ENCODE measurements at regions not wholly inside any gene's neighbourhood (a gene's known extent, or its start where the extent isn't known, plus 50 kb on each side); places are given as distances from the start of the nearest gene placed in this dataset.

- Histone ChIP-seq H3K9me2 (replicated peaks; ENCODE audit: low read length) (no peaks in the 10 kb centered on the region), H3K4me2 (ENCODE audit: low read length) (no peak overlapping the region), H2AFZ (ENCODE audit: low read length) (no peak overlapping the region), H3K27ac (ENCODE audit: low read length) (no peak overlapping the region), H4K20me1 (ENCODE audit: low read length) (no peaks in the 10 kb centered on the region), H3K36me3 (ENCODE audit: low read depth, low read length) (no peaks in the 10 kb centered on the region), H3K79me2 (ENCODE audit: low read length) (no peaks in the 10 kb centered on the region), H3K4me3 (ENCODE audit: low read length) (no peak overlapping the region), H3F3A (ENCODE audit: low read length, unreplicated experiment) (no peaks in the 10 kb centered on the region), H3K9ac (ENCODE audit: low read length) (no peak overlapping the region), H3K27me3 (ENCODE audit: low read length) (no peaks in the 10 kb centered on the region), H3K9me3 (ENCODE audit: low read length) (no peaks in the 10 kb centered on the region), H3K4me1 (ENCODE audit: insufficient read depth, low read length) (no peaks in the 10 kb centered on the region)
- no peak for DNase-seq
- BruUV-seq (replicated peaks) = no TSS peak
- no peak for TF ChIP-seq EZH2phosphoT487 (IDR thresholded peaks at IDR 0.05; ENCODE audit: borderline replicate concordance, low read length)
- TF ChIP-seq EZH2 (IDR thresholded peaks at IDR 0.05; ENCODE audit: low read length, unreplicated experiment) = no peak
- no peak for TF ChIP-seq CTCF (conservative IDR thresholded peaks at IDR 0.05; ENCODE audit: low read depth, low read length)
- POLR2A ChIA-PET (ENCODE audit: unreplicated experiment) = no interaction called here
- CTCF ChIA-PET = no interaction called here
- no peak for ATAC-seq
- intact Hi-C loops (cut with micrococcal nuclease) = no loop called here
Measured at GRCh38 chr7:68206946-68207485, 1210.4 kb downstream of the TYW1 start.

GRCh38 chr7:68207676-68208075 is 1211.0 kb downstream of the TYW1 start:
- Histone ChIP-seq H3K27me3 (ENCODE audit: low read length) (no peaks in the 10 kb centered on the region), H3K9ac (ENCODE audit: low read length) (no peak overlapping the region), H3K4me3 (ENCODE audit: low read length) (no peak overlapping the region), H3K9me2 (replicated peaks; ENCODE audit: low read length) (no peaks in the 10 kb centered on the region), H2AFZ (ENCODE audit: low read length) (no peak overlapping the region), H3F3A (ENCODE audit: low read length, unreplicated experiment) (no peaks in the 10 kb centered on the region), H3K36me3 (ENCODE audit: low read depth, low read length) (no peaks in the 10 kb centered on the region), H4K20me1 (ENCODE audit: low read length) (no peaks in the 10 kb centered on the region), H3K9me3 (ENCODE audit: low read length) (no peaks in the 10 kb centered on the region), H3K4me2 (ENCODE audit: low read length) (no peak overlapping the region), H3K79me2 (ENCODE audit: low read length) (no peaks in the 10 kb centered on the region), H3K4me1 (ENCODE audit: insufficient read depth, low read length) (no peaks in the 10 kb centered on the region), H3K27ac (ENCODE audit: low read length) (no peak overlapping the region)
- intact Hi-C loops (cut with micrococcal nuclease) = no loop called here
- ChIA-PET POLR2A (ENCODE audit: unreplicated experiment) (no interaction called here), CTCF (no interaction called here)
- DNase-seq = no peak
- no peak for TF ChIP-seq EZH2phosphoT487 (IDR thresholded peaks at IDR 0.05; ENCODE audit: borderline replicate concordance, low read length)
- TF ChIP-seq CTCF (conservative IDR thresholded peaks at IDR 0.05; ENCODE audit: low read depth, low read length) = no peak
- TF ChIP-seq EZH2 (IDR thresholded peaks at IDR 0.05; ENCODE audit: low read length, unreplicated experiment) = no peak
- ATAC-seq = no peak
- BruUV-seq (replicated peaks) = no TSS peak

GRCh38 chr7:68209486-68209885 is 1212.9 kb downstream of the TYW1 start:
- TF ChIP-seq EZH2phosphoT487 (IDR thresholded peaks at IDR 0.05; ENCODE audit: borderline replicate concordance, low read length) (no peak), EZH2 (IDR thresholded peaks at IDR 0.05; ENCODE audit: low read length, unreplicated experiment) (no peak), CTCF (conservative IDR thresholded peaks at IDR 0.05; ENCODE audit: low read depth, low read length) (no peak)
- Histone ChIP-seq H3K9me3 (ENCODE audit: low read length) (no peaks in the 10 kb centered on the region), H3K79me2 (ENCODE audit: low read length) (no peaks in the 10 kb centered on the region), H3K4me3 (ENCODE audit: low read length) (no peak overlapping the region), H3F3A (ENCODE audit: low read length, unreplicated experiment) (no peaks in the 10 kb centered on the region), H3K27ac (ENCODE audit: low read length) (no peak overlapping the region), H2AFZ (ENCODE audit: low read length) (no peak overlapping the region), H3K9ac (ENCODE audit: low read length) (no peak overlapping the region), H3K36me3 (ENCODE audit: low read depth, low read length) (no peaks in the 10 kb centered on the region), H3K9me2 (replicated peaks; ENCODE audit: low read length) (no peaks in the 10 kb centered on the region), H4K20me1 (ENCODE audit: low read length) (no peaks in the 10 kb centered on the region), H3K27me3 (ENCODE audit: low read length) (no peaks in the 10 kb centered on the region), H3K4me2 (ENCODE audit: low read length) (no peak overlapping the region), H3K4me1 (ENCODE audit: insufficient read depth, low read length) (no peaks in the 10 kb centered on the region)
- DNase-seq = no peak
- no peak for ATAC-seq
- no TSS peak for BruUV-seq (replicated peaks)
- intact Hi-C loops (cut with micrococcal nuclease) = no loop called here
- POLR2A ChIA-PET (ENCODE audit: unreplicated experiment) = no interaction called here
- CTCF ChIA-PET = no interaction called here
